GM12892 (cell line): ENCODE measurements at regions not wholly inside any gene's neighbourhood (a gene's known extent, or its start where the extent isn't known, plus 50 kb on each side); places are given as distances from the start of the nearest gene placed in this dataset.

ENCODE experiments used
- POLR2A ChIP-seq: IDR thresholded peaks from 2 replicates; pipeline ENCODE4 v1.6.1; 2011; ENCODE audit warnings: low read depth, low read length, control low read depth
- POLR2AphosphoS5 ChIP-seq: IDR thresholded peaks from 2 replicates; pipeline ENCODE4 v1.6.1; 2011; ENCODE audit warnings: low read depth, low read length, control low read depth
- TAF1 ChIP-seq: IDR thresholded peaks from 2 replicates; pipeline ENCODE4 v1.6.1; 2011; ENCODE audit warnings: low read depth, mild to moderate bottlenecking, control low read depth, low read length, borderline replicate concordance

GRCh38 chr7:138402749-138403148, 57.3 kb upstream of the TRIM24 start:
- no peak for TF ChIP-seq POLR2A
- no peak for TF ChIP-seq TAF1
- no peak for TF ChIP-seq POLR2AphosphoS5
